Left lung (tissue), 4 donors: ENCODE measurements at regions not wholly inside any gene's neighbourhood (a gene's known extent, or its start where the extent isn't known, plus 50 kb on each side); places are given as distances from the start of the nearest gene placed in this dataset.

Source experiments
- ATAC-seq: fragments of 200-7000 bp; cut with Tn5 transposase; one replicate; pipeline ENCODE4 v1.9.1; 2020; ENCODE audit warnings: moderate library complexity
- DNase-seq, 4 donors: peaks; one replicate each; pipeline ENCODE4 v3.0.0-alpha.2; 2013 to 2020
- H3K27ac ChIP-seq, 2 donors: fragments of 200-600 bp; sonication (generic) in 1 of 2; one replicate each; pipeline versions ENCODE4 v1.5.0 to v1.8.0; 2020 to 2021
- H3K27me3 ChIP-seq, 2 donors: fragments of 200-600 bp; sonication (generic) in 1 of 2; one replicate each; pipeline versions ENCODE4 v1.5.0 to v1.8.0; 2020 to 2021
- H3K36me3 ChIP-seq, 2 donors: fragments of 200-600 bp; sonication (generic) in 1 of 2; one replicate each; pipeline versions ENCODE4 v1.5.0 to v1.8.0; 2020 to 2021
- H3K4me1 ChIP-seq, 2 donors: fragments of 200-600 bp; one replicate each; pipeline ENCODE4 v1.8.0; 2021
- H3K4me3 ChIP-seq, 2 donors: fragments of 200-600 bp; sonication (generic) in 1 of 2; one replicate each; pipeline versions ENCODE4 v1.5.0 to v1.8.0; 2020 to 2021; ENCODE audit warnings: mild to moderate bottlenecking in 1 of 2
- H3K9me3 ChIP-seq, 2 donors: fragments of 200-600 bp; sonication (generic) in 1 of 2; one replicate each; pipeline versions ENCODE4 v1.5.0 to v1.8.0; 2020 to 2021
- intact Hi-C, 2 donors: fragments of 100-400 bp; cut with DNase I; formaldehyde crosslinking; loops; one replicate each; pipeline versions ENCODE4 v1.11.2 to v1.14.2; 2022
- TF ChIP-seq, protein P1 (sequence below), 2 donors: fragments of 200-600 bp; sonication (generic) in 1 of 2; IDR thresholded peaks; one replicate each; pipeline versions ENCODE4 v1.5.0 to v1.8.0; 2021; ENCODE audit warnings: antibody characterized with exemption in 2 of 2
- donor health status: DM: no; HTN: yes; CAD: no.
- donor health status: DM: no; HTN: no; CAD: no.

GRCh38 chr1:177723533-177723932 is 246.3 kb downstream of the SEC16B start:
- intact Hi-C loops = no loop called here
- H3K27me3 ChIP-seq = no peaks in the 10 kb centered on the region
- TF ChIP-seq, protein P1, sequence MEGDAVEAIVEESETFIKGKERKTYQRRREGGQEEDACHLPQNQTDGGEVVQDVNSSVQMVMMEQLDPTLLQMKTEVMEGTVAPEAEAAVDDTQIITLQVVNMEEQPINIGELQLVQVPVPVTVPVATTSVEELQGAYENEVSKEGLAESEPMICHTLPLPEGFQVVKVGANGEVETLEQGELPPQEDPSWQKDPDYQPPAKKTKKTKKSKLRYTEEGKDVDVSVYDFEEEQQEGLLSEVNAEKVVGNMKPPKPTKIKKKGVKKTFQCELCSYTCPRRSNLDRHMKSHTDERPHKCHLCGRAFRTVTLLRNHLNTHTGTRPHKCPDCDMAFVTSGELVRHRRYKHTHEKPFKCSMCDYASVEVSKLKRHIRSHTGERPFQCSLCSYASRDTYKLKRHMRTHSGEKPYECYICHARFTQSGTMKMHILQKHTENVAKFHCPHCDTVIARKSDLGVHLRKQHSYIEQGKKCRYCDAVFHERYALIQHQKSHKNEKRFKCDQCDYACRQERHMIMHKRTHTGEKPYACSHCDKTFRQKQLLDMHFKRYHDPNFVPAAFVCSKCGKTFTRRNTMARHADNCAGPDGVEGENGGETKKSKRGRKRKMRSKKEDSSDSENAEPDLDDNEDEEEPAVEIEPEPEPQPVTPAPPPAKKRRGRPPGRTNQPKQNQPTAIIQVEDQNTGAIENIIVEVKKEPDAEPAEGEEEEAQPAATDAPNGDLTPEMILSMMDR (IDR thresholded peaks at IDR 0.05) = no peak
- H3K36me3 ChIP-seq = no peaks in the 10 kb centered on the region
- DNase-seq (no peak), ATAC-seq (no peak)
- H3K4me3 ChIP-seq = no peak overlapping the region
- no peaks in the 10 kb centered on the region for H3K4me1 ChIP-seq
- peaks cover 0 to 51% of the 10 kb centered on the region in 2 donors for H3K9me3 ChIP-seq
- no peak overlapping the region for H3K27ac ChIP-seq

DNA sequence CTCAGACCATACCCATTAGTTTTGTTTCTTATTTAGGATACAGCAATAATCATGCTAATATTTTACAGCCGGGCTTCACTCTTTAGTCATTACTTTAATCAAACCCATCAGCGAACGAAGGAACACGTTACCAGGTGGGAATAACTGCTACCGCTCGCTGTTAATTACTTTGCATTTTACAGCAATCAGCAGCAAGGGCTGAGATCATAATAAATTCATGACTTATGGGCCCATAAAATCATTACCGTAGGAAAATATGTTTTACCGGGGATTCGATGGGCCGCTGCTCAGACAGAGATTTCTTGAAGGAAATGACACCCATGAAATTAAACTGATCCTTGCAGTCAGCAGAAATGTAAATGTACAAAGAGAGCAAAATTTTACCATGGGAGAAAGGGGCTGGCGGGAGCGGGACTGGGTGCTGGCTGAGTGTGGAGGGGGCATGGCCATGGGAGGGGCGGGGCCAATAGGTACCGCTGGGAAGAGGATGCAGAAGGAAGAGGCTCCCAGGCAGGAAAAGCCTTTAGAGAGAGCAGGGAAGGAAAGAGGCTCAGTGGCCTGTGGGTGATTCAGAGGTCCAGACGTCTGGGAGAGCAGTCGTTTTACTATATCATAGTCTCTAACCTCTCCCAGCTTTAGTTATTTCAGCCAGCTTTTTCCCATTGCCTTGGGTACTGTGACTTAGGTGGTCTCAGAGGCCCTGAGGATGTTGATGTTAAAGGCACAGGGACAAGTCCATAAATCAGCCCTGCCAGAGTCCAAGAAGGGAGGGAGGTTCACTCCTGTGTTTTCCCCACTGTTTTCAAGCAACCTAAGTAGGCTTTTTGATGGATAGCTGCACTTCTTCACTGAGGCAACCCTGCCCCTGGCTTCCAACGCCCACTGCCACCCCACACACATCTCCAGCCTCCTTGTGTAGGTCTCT is 258.9 kb downstream of the SEC16B start:
- no peaks in the 10 kb centered on the region for H3K36me3 ChIP-seq
- H3K27me3 ChIP-seq = no peaks in the 10 kb centered on the region
- H3K27ac ChIP-seq = no peak overlapping the region
- ATAC-seq (no peak), DNase-seq (no peak)
- intact Hi-C loops = no loop called here
- no peak overlapping the region for H3K4me3 ChIP-seq
- TF ChIP-seq, protein P1 (IDR thresholded peaks at IDR 0.05) = no peak
- H3K4me1 ChIP-seq = no peaks in the 10 kb centered on the region
- peaks cover 0 to 2% of the 10 kb centered on the region in 2 donors for H3K9me3 ChIP-seq

DNA sequence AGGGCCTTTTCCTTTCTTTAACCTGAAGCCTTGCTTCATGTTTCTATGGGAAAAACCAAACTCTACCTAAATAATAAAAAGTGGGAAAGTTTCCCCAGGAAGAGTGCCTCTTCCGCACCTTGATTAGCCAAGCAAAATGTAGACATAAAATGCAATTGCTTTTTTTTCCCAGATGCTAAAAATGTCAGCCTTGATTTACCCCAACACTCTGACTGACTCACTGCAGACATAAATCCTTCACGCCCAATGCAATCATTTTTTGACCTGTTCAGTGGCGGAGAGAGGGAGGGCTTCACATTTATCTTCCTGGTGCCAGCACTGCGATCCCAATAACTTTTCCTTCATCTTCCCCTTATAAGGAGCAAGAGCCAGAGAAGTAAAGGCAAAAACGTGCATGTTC is 261.5 kb downstream of the SEC16B start:
- Histone ChIP-seq H3K27ac (no peak overlapping the region), H3K4me1 (no peaks in the 10 kb centered on the region), H3K27me3 (no peaks in the 10 kb centered on the region), H3K9me3 (no peaks in the 10 kb centered on the region), H3K36me3 (no peaks in the 10 kb centered on the region), H3K4me3 (no peak overlapping the region)
- intact Hi-C loops = no loop called here
- ATAC-seq (no peak), DNase-seq (no peak)
- TF ChIP-seq, protein P1 (IDR thresholded peaks at IDR 0.05) = no peak

DNA sequence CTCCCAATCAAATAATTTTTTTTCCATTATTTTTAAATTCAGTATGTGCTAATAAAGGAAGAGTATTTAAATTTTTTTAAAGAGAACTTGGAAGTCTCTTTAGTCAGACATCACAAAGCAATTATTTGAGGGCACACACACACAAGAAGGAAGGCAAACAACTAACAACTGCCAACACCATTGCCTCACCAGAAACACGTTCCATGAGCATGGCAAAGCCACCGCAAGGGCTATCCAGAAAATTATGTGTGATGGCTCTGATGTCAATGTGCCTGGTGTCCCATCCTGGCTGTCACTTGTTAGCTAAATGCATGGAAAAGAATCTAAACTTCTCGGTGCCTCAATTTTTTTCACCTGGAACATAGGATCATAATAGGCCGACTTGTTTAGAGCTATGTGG is 262.9 kb downstream of the SEC16B start:
- TF ChIP-seq, protein P1 (IDR thresholded peaks at IDR 0.05) = no peak
- ATAC-seq = no peak
- no peaks in the 10 kb centered on the region for H3K27me3 ChIP-seq
- intact Hi-C loops = no loop called here
- H3K4me1 ChIP-seq = no peaks in the 10 kb centered on the region
- no peak for DNase-seq
- no peaks in the 10 kb centered on the region for H3K36me3 ChIP-seq
- no peaks in the 10 kb centered on the region for H3K9me3 ChIP-seq
- H3K27ac ChIP-seq = no peak overlapping the region
- H3K4me3 ChIP-seq = no peak overlapping the region

DNA sequence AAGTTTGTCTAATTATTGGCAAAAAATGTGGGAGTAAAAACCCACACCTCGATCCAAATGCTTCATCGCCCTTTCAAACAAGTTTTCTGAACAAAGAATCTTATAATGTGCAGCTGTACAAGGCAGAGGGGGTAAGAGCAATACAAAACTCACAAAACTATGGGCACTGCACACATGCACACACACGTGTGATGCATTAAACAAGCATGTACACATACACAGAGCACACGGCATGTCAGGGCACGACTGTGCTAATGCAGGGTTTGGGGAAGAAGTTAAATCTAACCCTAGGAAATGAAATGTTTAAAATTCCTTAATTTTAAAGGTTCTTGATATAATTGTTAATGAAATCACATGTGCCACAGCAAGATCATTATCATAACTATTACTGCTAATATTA is 264.0 kb downstream of the SEC16B start:
- Histone ChIP-seq H3K4me3 (no peak overlapping the region), H3K27me3 (no peaks in the 10 kb centered on the region), H3K27ac (no peak overlapping the region), H3K4me1 (no peaks in the 10 kb centered on the region), H3K9me3 (no peaks in the 10 kb centered on the region), H3K36me3 (no peaks in the 10 kb centered on the region)
- DNase-seq = no peak
- TF ChIP-seq, protein P1 (IDR thresholded peaks at IDR 0.05) = no peak
- intact Hi-C loops = no loop called here
- ATAC-seq = no peak
